ENCODE measurements at regions not wholly inside any gene's neighbourhood (a gene's known extent, or its start where the extent isn't known, plus 50 kb on each side); places are given as distances from the start of the nearest gene placed in this dataset.

DNA sequence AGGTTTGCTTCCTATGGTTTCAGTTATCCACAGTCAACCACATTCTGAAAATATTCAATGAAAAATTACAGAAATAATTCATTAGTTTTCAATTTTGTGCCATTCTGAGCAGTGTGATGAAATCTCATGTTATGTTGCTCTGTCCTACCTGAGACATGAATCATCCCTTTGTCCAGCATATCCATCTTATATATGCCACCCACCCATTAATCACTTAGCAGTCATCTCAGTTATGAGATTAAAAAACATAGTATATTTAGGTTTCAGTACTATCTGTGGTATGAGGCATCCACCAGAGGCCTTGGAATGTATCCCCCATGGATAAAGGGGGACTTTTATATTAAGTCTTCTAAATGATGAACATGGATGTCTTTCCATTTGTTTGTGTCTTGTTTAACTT is 64.7 kb upstream of the PROK2 start:
- H3K18ac ChIP-seq (ENCODE audit: extremely low read depth, low read length) = no peak overlapping the region
- H3K79me1 ChIP-seq (ENCODE audit: low read depth, low read length) = no peaks in the 10 kb centered on the region
- DNase-seq (ENCODE audit: low read depth in 1 of 2, low spot score in 2 of 2) = no peak
- no peak overlapping the region for H3K4me2 ChIP-seq (ENCODE audit: insufficient read depth in 1 of 2, low read depth in 2 of 2, low read length in 2 of 2)
- no peak overlapping the region for H3K9ac ChIP-seq (replicated peaks in 1 of 4; ENCODE audit: extremely low read depth in 1 of 4, low read depth in 3 of 4, low read length in 3 of 4)
- H3K9me3 ChIP-seq (ENCODE audit: insufficient read depth in 2 of 2, low read depth in 1 of 2, low read length in 1 of 2) = no peaks in the 10 kb centered on the region
- no peak overlapping the region for H3K14ac ChIP-seq (ENCODE audit: insufficient read length)
- H2BK5ac ChIP-seq (ENCODE audit: low read depth, low read length) = no peak overlapping the region
- TF ChIP-seq HDAC6 (IDR thresholded peaks at IDR 0.05; ENCODE audit: low read depth, low read length) (no peak), SP4 (IDR thresholded peaks at IDR 0.05; ENCODE audit: low read length) (no peak), SAP30 (IDR thresholded peaks at IDR 0.05; ENCODE audit: insufficient read depth, insufficient replicate concordance, low read length) (no peak), ASH2L (IDR thresholded peaks at IDR 0.05; ENCODE audit: low read length) (no peak), EGR1 (IDR thresholded peaks at IDR 0.05; ENCODE audit: borderline replicate concordance, low read depth, low read length) (no peak), EP300 (IDR thresholded peaks at IDR 0.05; ENCODE audit: borderline replicate concordance in 1 of 2, low read depth in 2 of 2, low read length in 2 of 2) (no peak), FOSL1 (IDR thresholded peaks at IDR 0.05; ENCODE audit: insufficient read depth, low read depth, low read length) (no peak), RNF2 (IDR thresholded peaks at IDR 0.05; ENCODE audit: borderline replicate concordance, low read depth, low read length, missing control alignments, poor library complexity, severe bottlenecking) (no peak)
- TF ChIP-seq, protein P1, sequence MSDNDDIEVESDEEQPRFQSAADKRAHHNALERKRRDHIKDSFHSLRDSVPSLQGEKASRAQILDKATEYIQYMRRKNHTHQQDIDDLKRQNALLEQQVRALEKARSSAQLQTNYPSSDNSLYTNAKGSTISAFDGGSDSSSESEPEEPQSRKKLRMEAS (IDR thresholded peaks at IDR 0.05) = no peak
- no peak overlapping the region for H3K23ac ChIP-seq (ENCODE audit: insufficient read length)
- H2BK12ac ChIP-seq (ENCODE audit: low read depth, low read length) = no peak overlapping the region
- no peak overlapping the region for H2BK15ac ChIP-seq (ENCODE audit: low read length)
- H3K4me3 ChIP-seq (ENCODE audit: extremely low read depth in 1 of 4, insufficient read depth in 2 of 4, low read depth in 3 of 4, low read length in 4 of 4) = no peak overlapping the region
- FAIRE-seq = no peak
- H4K91ac ChIP-seq (replicated peaks; ENCODE audit: insufficient read length, low read length) = no peak overlapping the region
- ChIA-PET POLR2A (ENCODE audit: partially characterized antibody) (no interaction called here), CTCF (ENCODE audit: partially characterized antibody) (no interaction called here)
- H3K4me1 ChIP-seq (replicated peaks in 1 of 4; ENCODE audit: control insufficient read depth in 3 of 4, insufficient read depth in 4 of 4, low read length in 3 of 4) = no peaks in the 10 kb centered on the region
- no peak overlapping the region for H3K4ac ChIP-seq (replicated peaks; ENCODE audit: insufficient read length, low read depth, low read length)
- no peak overlapping the region for H4K5ac ChIP-seq (ENCODE audit: insufficient read length, low read depth, low read length)
- no peaks in the 10 kb centered on the region for H3K79me2 ChIP-seq (ENCODE audit: control insufficient read depth in 1 of 2, insufficient read depth in 2 of 2, low read length in 2 of 2)
- H3K56ac ChIP-seq (replicated peaks; ENCODE audit: insufficient read length, low read depth, low read length) = no peak overlapping the region
- no peak overlapping the region for H2AK5ac ChIP-seq (ENCODE audit: low read depth, low read length)
- no peaks in the 10 kb centered on the region for H4K20me1 ChIP-seq (replicated peaks in 1 of 2; ENCODE audit: control insufficient read depth in 1 of 2, insufficient read depth in 2 of 2, low read length in 2 of 2)
- no peaks in the 10 kb centered on the region for H3K23me2 ChIP-seq (ENCODE audit: low read depth, low read length)
- H3K36me3 ChIP-seq (ENCODE audit: control insufficient read depth in 2 of 4, insufficient read depth in 4 of 4, low read length in 3 of 4) = no peaks in the 10 kb centered on the region
- no peaks in the 10 kb centered on the region for H3K27me3 ChIP-seq (replicated peaks in 1 of 4; ENCODE audit: control insufficient read depth in 3 of 4, extremely low read depth in 1 of 4, insufficient read depth in 3 of 4, low read length in 3 of 4)
- H2AFZ ChIP-seq (ENCODE audit: low read length) = no peak overlapping the region
- no peak overlapping the region for H4K8ac ChIP-seq (ENCODE audit: extremely low read depth, insufficient read depth, low read length)
- H2BK120ac ChIP-seq (replicated peaks; ENCODE audit: low read depth, low read length) = no peak overlapping the region
- no peak overlapping the region for H2BK20ac ChIP-seq (ENCODE audit: low read length)
- H3K27ac ChIP-seq (ENCODE audit: low read depth, low read length) = no peak overlapping the region

Measured in H1 (cell line).